ENCODE measurements at regions not wholly inside any gene's neighbourhood (a gene's known extent, or its start where the extent isn't known, plus 50 kb on each side); places are given as distances from the start of the nearest gene placed in this dataset.
"Not testable (repeated sequence)": the region's sequence is repeated elsewhere in the genome, so short reads cannot be mapped to it uniquely, and the experiment has no call there.

DNA sequence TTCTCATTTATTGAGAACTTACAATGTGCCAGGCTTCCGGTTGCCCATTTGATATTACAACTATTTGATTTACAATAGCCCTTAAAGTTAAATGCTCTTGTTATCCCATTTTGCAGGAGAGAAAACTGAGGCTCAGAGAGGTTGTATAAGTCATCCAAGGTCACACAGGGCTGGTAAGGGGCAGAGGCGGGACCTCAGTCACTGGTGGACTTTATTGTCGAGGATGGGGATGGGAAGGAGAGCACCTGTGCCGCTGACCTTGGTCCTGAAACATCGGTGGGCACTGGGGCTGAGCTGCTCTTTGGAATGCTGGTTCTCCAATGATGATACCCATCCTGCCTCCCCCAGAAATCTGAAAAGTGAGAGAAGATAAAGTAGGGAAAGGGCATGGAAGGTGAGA lies 265.4 kb downstream of the MIAT start:
- DNase-seq (ENCODE audit: low read depth in 2 of 2), result no peak

DNA sequence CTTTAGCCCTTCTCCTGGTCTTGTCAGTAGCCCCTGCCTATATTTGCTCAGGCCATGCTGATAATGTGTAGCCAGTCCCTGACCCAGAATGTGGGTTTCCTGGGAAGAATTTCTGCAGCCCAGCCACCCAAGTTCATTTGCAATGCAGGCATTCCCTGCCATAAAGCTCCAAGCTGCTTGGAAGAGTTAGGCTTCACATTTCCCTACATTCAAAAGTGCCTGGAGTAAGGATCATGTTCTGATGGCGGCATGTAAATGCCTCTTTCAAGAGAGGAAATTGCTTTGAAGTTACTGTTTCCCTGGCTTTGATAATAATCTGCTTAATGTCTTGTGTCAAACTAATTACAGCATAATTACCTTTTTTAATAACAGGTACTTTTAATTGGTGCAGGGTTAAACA lies 266.1 kb downstream of the MIAT start:
- DNase-seq (ENCODE audit: low read depth in 2 of 2), result no peak

DNA sequence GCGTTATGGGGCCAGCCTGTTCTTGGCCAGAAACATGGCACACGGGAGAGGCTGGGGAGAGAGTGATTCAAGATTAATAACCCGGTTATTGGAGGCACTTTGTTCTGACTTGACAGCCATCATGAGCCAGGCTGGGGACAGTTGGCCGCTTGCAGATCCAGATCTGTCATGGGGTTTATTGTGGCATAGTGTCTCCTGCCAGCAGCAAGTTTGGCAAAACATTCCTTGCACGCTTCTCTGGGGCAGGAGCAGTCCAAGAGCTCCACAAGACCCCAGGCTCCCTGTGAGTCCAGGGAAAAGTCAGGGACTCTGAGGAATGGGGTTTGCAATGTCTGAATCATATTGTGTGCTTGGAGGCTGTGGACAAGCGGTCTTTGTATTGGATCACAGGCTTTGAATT lies 270.4 kb downstream of the MIAT start:
- DNase-seq (ENCODE audit: low read depth in 2 of 2), result no peak

DNA sequence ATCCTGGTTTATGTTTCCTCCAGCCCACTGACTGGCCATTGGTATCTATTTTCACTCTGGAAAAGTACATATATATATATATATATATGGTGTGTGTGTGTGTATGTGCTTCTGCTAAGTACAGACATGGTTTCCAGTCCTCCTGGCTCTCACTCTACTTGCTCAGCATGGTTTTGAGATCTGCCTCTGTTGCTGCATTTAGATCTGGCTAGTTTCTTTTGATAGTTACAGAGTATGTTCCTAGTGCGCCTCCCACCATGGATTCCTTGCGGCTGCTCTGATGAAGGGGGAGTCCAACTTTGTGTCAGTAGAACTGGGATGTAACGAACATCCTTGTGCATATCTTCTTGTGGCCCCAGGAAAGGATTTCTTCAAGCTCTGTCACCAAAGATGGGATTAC lies 274.1 kb downstream of the MIAT start:
- DNase-seq (ENCODE audit: low read depth in 2 of 2), result no peak

DNA sequence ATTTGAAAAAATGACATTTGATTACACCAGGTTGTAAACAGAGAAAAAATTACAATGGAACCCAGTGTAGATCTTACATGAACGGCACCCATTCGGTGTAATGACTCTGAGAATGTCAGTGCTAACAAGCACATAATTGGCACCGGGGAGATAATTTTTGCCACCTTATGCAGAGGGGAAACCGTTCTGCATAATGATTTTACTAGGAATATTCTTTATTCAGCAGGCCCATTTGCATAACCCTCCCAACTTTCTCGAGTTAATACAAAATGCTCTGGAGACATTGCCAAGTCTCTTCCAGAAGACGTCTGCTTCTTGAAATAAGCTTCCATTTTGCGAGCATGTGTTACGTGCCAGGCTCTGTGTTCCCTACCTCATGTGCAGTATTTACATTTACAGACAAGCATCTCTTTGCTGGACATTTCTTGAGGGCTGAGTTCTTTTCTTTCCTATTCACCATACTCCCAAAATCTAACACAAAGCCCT lies 275.8 kb downstream of the MIAT start:
- DNase-seq (ENCODE audit: low read depth in 2 of 2), result no peak

DNA sequence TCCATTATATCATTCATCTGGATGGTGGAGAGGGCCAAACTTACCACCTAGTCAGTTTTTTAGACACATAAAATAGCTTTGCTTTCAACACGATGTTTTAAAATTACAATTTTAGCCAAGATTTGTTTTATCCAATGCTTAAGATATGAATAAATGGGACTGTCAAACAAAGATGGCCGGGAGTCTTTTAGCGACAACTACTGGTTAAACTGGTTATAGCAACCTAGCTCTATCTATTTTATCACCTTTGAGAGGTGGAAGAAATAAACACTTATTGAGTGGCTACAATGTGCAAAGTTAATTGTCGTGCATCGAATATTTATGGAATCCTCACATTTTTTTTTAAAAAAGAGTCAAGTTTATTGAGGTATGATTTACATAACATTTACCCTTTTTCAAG lies 279.8 kb downstream of the MIAT start:
- DNase-seq (ENCODE audit: low read depth in 2 of 2), result no peak

DNA sequence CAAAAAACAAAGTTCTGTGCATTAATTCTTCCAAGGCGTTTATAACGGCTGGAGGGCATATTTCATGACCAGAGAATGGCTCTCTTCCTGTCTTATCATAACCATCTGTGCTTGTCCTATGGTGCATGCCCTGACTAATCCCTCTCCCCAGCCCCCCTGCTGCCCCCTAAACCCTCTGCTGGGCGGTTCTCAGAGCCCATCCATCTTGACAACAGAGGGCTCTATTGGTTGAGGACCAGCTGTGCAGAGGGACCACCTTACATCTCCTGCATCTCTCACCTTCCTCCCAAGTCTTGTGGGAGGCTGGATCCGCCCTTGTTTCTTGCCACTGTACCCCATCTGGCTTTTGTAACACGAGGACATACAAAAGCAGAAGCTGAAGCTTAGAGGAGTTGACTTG lies 282.1 kb downstream of the MIAT start:
- DNase-seq (ENCODE audit: low read depth in 2 of 2), result no peak

DNA sequence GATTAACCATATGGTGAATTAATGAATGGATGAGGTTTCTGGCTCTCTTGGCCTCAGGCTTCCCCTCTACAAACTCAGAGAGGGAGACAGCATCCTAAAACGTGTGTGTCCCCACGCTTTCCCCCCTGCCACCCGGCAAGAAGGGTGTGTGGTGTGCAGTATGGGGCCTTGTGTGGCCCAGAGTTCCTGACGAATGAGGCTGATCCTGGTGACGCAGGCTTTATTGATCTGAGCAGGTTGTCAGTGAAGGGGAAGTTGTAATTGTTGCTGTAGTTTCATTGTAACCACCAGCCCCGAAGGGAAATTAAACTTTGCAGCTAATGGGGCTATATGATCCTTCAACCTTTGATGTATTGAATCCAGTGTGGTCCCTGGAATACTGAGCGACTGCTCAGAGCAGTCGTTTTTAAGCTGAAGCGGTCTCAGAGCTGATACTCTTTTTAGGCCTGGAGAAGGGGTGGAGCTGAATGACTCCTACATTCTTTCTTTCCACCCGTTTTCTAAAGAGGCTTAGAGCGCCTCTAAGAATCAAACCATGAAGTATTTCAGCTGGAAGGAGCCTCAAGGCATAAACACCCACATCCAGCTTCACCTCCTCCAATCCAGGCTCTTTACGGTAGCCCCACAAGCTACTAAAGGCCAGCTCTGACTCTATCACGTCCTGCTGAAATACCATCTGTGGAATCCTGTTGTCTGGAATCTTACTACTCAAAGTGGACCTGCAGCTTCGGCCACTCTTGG lies 284.7 kb downstream of the MIAT start:
- DNase-seq (ENCODE audit: low read depth in 2 of 2), result no peak

DNA sequence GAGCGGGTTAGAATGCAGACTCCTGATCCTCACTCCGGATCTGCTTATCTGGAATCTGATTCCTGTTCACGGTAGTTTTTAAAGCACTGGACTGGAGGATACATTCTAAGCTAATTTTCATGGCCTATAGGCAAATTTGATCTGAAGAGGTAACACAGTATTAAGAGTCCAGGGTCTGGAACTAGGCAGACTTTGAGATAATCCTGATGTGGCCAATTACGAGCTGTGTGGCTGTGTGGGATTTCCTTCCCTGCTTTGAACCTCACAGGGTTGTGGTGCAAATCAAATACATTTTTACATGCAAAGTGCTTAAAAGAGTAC lies 285.2 kb downstream of the MIAT start:
- DNase-seq (ENCODE audit: low read depth in 2 of 2), result no peak

DNA sequence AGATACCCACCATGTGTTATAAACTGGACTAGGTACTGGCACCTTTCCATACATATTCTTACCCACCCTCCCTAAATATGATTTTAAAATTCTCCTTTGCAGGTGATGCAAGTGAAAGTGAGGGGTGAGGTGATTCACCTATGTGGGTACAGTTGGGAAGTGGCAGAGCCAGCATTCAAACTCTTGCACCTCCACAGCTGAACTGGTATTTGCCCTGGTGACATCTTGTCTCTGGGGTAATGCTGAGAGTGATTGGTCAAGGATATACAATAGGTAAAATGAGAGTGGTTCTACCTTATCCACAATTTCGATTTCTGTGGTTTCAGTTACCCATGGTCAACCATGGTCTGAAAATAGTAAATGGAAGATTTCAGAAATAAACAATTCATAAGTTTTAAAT lies 288.2 kb downstream of the MIAT start:
- no peak for DNase-seq (ENCODE audit: low read depth in 2 of 2)

DNA sequence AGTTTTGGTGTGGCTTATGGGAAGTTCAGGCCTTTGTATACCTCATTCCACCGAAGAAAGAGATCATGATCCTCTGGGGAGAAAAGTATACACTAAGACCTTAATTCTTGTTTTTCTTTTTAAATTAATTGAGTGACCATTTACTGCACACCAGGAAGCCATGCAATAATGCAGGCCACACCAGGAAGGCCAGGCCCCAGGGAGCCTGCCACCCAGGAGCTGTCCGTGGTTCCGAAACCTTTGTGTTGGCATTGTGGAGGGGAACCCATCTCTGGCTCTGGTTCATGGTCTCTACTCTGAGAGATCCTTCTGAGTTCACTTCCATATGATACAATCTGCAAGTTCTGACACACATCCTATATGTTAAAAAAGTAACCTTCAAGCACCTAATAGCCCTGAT lies 291.8 kb downstream of the MIAT start:
- no peak for DNase-seq (ENCODE audit: low read depth in 2 of 2)

DNA sequence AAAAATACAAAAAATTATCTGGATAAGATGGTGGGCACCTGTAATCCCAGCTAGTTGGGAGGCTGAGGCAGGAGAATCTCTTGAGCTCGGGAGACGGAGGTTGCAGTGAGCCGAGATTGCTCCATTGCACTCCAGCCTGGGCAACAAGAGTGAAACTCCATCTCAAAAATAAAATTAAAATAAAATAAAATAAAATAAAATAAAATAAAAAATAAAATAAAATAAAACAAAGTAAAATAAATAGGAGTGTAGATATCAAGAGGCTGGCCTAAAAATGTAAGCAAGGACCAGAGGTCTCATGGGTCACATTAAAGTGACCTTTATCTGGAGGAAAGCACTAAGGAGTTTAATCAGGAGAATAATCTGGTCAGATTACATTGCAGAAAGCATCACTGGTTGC lies 293.8 kb downstream of the MIAT start:
- DNase-seq (ENCODE audit: low read depth in 2 of 2), result not testable (repeated sequence)

DNA sequence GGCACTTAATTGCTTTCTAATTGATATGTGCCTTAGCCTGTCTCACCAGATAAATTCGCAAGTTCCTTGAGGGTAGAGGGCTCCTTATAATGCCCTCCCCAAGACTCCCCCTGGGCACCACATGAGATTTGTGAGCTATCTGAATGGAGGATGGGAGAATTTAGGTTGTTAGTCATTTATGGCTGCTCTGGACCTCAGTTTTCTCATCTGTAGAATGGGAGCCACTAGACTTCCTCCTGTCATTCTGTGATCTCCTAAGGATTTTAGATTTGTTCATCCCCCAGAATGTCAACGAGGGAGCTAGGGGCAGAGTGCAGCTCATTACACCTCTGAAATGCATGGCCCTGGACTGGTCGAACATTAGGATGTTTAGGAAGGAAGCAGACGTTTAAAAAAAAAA lies 294.6 kb downstream of the MIAT start:
- no peak for DNase-seq (ENCODE audit: low read depth in 2 of 2)

DNA sequence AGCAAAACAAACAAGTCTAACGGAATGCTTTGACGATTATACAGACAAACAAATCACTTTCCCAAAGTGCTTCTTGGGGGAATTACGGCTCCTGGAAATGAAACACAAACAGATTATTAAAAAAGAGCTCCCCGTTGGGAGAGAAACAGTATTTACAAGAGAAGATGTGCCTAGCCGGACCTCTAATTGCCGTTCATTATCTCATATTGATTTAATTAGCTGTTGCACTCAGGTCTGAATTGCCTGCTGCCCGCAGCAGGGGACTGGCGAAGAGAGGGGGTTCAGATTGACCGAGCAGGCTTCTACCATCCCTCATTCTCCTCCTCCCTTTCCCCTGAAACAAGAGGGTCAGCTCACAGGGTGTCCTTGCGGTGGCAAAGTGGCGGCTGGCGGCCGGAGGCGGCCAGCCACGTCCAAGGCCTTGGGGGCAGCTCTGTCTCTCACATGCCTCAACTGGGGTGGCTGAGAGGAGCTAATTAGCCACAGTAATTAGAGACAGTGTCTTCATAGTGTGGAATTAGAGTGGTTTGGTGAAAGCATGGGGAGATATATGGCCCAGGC lies 295.1 kb downstream of the MIAT start:
- DNase-seq (ENCODE audit: low read depth in 2 of 2), result no peak

DNA sequence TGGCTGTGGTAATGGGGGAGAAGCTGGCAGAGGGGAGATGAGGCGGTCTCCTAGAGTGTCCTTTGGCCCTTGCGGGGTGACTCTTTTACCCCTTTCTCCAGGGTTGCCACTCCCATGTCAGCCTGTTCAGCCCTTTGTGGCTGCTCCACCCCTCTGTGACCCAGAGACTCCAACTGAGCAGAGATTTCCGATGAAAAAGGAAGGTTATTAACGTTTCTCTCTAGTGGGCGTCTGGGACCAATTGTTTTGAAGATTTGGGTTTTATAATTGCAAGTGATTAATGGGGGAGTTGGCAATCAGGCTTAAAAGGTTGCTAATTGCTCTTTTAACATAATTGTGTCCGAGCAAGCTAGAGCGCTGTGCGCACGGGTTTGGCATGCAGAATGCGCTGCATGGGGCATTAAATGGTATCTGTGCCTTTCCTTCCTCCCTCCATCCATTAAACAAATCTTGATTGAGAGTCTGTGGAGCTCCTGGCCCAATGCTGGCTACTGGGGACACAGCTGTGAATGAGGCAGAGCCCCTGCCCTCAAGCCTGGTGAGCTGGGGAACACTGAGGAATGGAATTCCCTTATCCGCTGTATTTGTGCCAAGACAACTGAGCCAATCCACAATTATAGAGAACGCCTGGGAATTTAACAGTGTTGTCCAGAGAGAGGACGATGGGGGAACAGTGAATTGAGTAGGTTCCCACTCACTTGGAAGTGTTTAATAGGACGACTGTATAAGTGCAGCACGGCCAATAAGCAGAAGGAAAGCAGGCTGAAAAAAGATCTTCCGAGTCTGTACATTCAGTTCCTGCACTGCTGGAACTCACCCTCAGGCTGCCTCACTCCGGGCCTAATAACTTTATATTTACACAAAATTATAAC lies 295.9 kb downstream of the MIAT start:
- no peak for DNase-seq (ENCODE audit: low read depth in 2 of 2)

DNA sequence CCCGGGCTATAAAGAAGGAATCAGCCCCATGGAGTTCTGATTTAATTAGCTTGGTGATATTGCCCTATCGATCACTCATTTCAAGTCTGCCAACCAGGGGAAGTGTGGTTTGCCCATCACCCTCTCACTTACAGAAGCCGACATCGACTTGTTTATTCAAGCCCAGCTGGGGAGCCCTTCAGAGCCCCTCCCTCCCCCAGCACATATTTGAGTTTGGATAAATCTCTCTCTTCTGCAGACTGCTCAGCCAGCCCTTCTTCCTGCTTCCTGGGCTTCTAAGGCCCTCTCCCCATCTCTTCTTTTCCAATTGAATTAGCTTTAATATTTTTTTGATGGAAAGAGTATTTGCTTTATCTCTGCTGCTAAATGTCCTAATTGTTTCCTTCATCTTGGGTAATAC lies 299.0 kb downstream of the MIAT start:
- no peak for DNase-seq (ENCODE audit: low read depth in 2 of 2)

DNA sequence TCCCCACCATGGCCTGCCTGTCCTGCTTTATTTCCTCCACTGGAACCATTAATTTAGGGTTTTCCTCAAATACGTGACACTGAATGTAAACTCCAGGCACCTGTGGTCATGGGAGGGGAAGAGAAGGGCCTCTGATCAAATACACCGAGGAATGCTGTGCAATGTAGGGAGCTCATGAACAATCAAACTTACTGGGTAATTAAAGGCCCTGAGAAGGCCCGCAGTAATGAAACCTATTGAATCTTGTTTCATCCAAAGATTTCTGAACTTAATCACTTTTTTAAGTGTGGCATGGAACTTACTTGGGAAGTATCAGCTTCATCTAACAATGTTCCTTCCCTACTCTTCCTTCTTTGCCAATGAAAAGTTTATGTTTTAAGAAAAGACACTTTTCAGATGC lies 299.8 kb downstream of the MIAT start:
- DNase-seq (ENCODE audit: low read depth in 2 of 2), result no peak

DNA sequence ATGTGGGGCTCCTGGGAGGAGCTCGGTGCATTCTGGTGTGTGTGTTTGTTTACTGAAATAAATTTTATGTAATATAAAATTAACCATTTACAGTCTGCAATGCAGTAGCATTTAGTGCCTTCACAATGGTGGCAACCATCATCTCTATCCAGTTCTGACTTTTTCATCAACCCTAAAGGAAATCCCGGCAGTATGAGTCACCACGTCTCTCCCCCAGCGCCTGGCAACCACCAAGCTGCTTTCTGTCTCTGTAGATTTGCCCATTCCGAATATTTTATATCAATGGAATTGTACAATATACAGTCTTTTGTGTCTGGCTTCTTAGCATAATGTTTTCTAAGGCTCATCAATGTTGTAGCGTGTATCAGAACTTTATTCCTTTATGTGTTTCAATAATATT lies 300.5 kb downstream of the MIAT start:
- no peak for DNase-seq (ENCODE audit: low read depth in 2 of 2)

DNA sequence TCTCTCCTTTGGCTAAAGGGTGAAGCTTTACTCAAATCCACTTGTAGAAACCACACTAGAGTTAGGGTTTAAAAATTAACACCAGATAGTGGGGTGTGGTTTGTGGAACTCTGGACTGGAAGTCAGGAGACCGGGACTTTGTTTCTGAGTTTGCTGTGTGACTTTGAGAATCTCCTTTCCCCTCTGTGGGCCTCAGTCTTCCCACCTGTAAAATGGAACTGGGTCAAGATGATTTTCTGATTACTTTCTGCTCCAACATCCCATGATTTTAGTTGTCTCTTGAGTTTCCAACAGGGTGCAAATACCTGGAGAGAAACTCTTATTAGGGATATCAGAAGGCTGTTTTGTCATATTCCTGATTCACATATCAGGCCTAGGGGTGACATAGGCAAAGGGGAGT lies 301.0 kb downstream of the MIAT start:
- DNase-seq (ENCODE audit: low read depth in 2 of 2), result no peak

DNA sequence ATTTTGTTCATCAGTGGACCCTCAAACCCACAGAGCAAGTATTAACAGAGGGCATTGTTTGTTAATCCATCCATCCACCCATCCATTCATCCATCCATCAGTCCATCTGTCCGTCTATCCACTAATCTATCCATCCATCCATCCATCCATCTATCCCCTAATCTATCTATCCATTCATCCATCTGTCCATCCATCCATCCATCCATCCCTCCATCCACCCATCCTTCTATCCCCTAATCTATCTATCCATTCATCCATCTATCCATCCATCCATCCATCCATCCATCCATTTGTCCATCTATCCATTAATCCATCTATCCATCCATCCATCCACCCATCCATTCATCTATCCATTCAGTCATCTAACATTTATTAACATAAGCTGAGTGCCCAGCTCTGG lies 307.3 kb downstream of the MIAT start:
- no peak for DNase-seq (ENCODE audit: low read depth in 2 of 2)

DNA sequence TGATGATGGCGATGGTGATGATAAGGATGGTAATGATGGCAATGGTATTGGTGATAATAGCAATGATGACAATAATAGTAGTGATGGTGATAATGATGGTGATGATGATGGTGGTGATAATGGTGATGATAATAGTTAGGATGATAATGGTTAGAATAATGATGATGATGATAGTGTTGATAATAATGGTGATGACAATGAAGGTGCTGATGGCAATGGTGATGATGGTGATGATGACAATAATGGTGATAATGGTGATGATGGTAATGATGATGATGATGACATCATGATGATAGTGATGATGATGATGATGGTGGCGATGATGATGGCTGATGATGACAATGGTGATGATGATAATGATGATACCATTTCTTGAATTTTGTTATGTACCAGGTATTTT lies 309.9 kb downstream of the MIAT start:
- no peak for DNase-seq (ENCODE audit: low read depth in 2 of 2)

DNA sequence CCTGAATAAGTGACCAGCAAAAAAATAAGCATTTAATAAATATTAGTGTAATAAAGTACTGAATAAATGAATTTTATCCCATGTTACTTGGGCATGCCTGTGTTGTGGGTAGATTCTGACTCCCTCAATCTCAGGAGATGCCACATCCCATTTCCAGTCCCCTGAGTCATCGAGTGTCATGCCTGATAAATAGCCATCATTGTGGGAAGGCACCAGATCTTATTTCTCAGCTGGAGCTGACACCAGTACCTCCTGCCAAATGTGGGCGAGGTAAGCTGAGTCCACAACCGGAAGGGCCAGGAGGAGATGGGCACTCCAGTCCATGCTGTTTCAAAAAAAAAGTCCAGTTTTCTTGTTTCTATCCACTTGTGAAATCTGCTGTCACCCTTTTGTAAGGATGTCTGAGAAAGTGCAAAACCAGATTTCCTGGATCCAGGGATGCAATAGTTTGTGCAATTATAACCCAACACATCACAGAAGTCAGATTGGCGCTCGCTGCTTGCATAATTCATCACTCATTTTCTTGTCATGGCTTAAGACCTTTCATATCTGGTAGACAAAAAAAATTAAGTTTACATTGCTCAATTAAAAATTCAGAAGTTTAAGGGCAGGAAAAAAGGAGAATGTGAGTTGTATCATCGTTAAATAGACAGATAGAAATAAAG lies 311.6 kb downstream of the MIAT start:
- DNase-seq (ENCODE audit: low read depth in 2 of 2), result no peak
